ENCODE measurements at regions not wholly inside any gene's neighbourhood (a gene's known extent, or its start where the extent isn't known, plus 50 kb on each side); places are given as distances from the start of the nearest gene placed in this dataset.

DNA sequence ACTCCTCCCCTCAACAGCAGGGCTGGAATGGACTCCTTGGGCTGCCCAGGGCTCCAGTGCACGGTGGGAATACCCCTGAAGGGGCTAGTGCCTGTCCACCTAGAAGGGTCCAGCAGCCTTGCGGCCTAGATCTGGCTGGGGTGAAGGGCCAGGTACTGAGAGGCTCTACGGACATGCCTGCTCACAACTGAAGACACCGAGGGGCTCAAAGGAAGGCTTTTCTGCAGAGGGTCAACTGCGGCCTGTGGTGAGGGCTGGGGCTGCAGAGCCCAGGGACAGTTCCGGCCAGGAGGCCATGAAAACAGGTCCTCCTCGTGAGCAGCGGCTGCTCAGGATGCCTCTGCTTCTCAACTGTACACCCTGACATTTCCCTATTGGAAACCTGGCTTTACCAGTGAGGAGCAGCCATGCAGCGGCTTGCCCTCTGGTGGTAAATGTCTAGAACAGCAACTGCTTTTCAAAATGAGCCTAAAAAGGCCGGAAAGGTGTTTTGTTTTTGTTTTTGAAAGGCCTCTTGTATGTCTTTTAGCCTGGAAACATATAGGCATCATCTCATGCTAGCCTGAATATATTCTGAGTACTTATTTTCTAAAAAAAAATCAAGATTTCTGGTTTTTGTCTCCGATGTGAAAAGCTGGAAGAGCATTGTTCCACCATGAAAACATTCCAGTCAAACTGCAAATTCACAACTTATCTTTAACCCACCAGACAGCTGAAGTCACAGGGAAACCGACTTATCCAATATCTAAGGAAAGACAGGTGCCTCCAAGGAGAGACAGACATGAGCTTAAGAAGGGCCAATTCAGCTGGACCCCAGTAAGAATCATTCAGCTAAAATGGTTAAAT is 163.4 kb downstream of the KLF13 start:
- Mint-ChIP-seq H3K9me3 (ENCODE audit: unreplicated experiment) (peaks cover 7% of the 10 kb centered on the region), H3K4me3 (ENCODE audit: unreplicated experiment) (no peak overlapping the region), H3K27ac (ENCODE audit: unreplicated experiment) (no peak overlapping the region), H3K36me3 (ENCODE audit: low read depth, unreplicated experiment) (no peaks in the 10 kb centered on the region), H3K4me1 (ENCODE audit: low read depth, unreplicated experiment) (peaks cover 11% of the 10 kb centered on the region), H3K27me3 (ENCODE audit: low read depth, unreplicated experiment) (peaks cover 12% of the 10 kb centered on the region)
- no peaks in the 10 kb centered on the region for H4K20me1 ChIP-seq (ENCODE audit: insufficient read depth, low read length)
- DNase-seq (ENCODE audit: low read depth): peak; percentile 34
- no peaks in the 10 kb centered on the region for H3K36me3 ChIP-seq (ENCODE audit: insufficient read depth, low read length)
- no peak overlapping the region for H3K27ac ChIP-seq (ENCODE audit: low read depth, low read length)
- no peak for FAIRE-seq
- no peak overlapping the region for H3K4me3 ChIP-seq (ENCODE audit: insufficient read depth, low read depth, low read length)
- no peak for TF ChIP-seq EZH2 (IDR thresholded peaks at IDR 0.05; ENCODE audit: insufficient read depth, low read length)
- TF ChIP-seq, protein P1, sequence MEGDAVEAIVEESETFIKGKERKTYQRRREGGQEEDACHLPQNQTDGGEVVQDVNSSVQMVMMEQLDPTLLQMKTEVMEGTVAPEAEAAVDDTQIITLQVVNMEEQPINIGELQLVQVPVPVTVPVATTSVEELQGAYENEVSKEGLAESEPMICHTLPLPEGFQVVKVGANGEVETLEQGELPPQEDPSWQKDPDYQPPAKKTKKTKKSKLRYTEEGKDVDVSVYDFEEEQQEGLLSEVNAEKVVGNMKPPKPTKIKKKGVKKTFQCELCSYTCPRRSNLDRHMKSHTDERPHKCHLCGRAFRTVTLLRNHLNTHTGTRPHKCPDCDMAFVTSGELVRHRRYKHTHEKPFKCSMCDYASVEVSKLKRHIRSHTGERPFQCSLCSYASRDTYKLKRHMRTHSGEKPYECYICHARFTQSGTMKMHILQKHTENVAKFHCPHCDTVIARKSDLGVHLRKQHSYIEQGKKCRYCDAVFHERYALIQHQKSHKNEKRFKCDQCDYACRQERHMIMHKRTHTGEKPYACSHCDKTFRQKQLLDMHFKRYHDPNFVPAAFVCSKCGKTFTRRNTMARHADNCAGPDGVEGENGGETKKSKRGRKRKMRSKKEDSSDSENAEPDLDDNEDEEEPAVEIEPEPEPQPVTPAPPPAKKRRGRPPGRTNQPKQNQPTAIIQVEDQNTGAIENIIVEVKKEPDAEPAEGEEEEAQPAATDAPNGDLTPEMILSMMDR (IDR thresholded peaks at IDR 0.05; ENCODE audit: insufficient read depth, low read depth, low read length): peak; percentile 93
- no peaks in the 10 kb centered on the region for H3K27me3 ChIP-seq (ENCODE audit: insufficient read depth, low read length)
- H3K4me1 ChIP-seq (ENCODE audit: insufficient read depth, low read length): peaks cover 15% of the 10 kb centered on the region
- peak overlapping the region; percentile 12 for H2AFZ ChIP-seq (ENCODE audit: low read depth, low read length)
- H3K4me2 ChIP-seq (ENCODE audit: low read length): no peak overlapping the region
- H3K9me3 ChIP-seq (ENCODE audit: insufficient read depth, low read depth, low read length): no peaks in the 10 kb centered on the region
- no peak overlapping the region for H3K9ac ChIP-seq (ENCODE audit: low read length)
- H3K79me2 ChIP-seq (ENCODE audit: insufficient read depth, low read length): no peaks in the 10 kb centered on the region

DNA sequence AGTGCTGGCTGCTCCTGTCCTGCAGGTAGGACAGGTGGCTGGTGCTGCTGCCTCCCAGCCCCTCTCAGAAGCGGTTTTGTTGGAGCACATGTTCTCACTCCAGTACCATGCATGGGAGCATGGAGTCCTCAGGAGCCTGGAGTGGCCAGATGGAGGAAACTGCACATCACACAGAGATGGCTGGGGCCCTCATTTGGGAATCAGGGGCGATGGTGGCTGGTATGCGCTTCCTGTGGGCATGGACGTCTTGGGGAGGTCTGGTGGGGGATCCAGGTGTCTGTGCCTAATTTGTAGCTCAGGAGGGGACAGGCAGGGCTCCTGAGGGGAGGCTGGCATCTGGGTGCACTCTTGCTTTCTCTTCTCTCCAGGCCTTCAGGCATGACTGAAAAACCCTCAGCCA is 168.2 kb downstream of the KLF13 start:
- DNase-seq (ENCODE audit: low read depth) (no peak), FAIRE-seq (no peak)
- Histone ChIP-seq H3K4me2 (ENCODE audit: low read length) (no peak overlapping the region), H4K20me1 (ENCODE audit: insufficient read depth, low read length) (no peaks in the 10 kb centered on the region), H3K79me2 (ENCODE audit: insufficient read depth, low read length) (no peaks in the 10 kb centered on the region), H3K27me3 (ENCODE audit: insufficient read depth, low read length) (no peaks in the 10 kb centered on the region), H3K36me3 (ENCODE audit: insufficient read depth, low read length) (no peaks in the 10 kb centered on the region), H3K27ac (ENCODE audit: low read depth, low read length) (no peak overlapping the region), H3K9ac (ENCODE audit: low read length) (no peak overlapping the region), H3K9me3 (ENCODE audit: insufficient read depth, low read depth, low read length) (no peaks in the 10 kb centered on the region), H2AFZ (ENCODE audit: low read depth, low read length) (no peak overlapping the region), H3K4me3 (ENCODE audit: insufficient read depth, low read depth, low read length) (no peak overlapping the region), H3K4me1 (ENCODE audit: insufficient read depth, low read length) (no peaks in the 10 kb centered on the region)
- Mint-ChIP-seq H3K27ac (ENCODE audit: unreplicated experiment) (no peak overlapping the region), H3K36me3 (ENCODE audit: low read depth, unreplicated experiment) (no peaks in the 10 kb centered on the region), H3K4me3 (ENCODE audit: unreplicated experiment) (no peak overlapping the region), H3K27me3 (ENCODE audit: low read depth, unreplicated experiment) (no peaks in the 10 kb centered on the region), H3K4me1 (ENCODE audit: low read depth, unreplicated experiment) (no peaks in the 10 kb centered on the region), H3K9me3 (ENCODE audit: unreplicated experiment) (peaks cover 7% of the 10 kb centered on the region)
- TF ChIP-seq, protein P1 (IDR thresholded peaks at IDR 0.05; ENCODE audit: insufficient read depth, low read depth, low read length): no peak
- TF ChIP-seq EZH2 (IDR thresholded peaks at IDR 0.05; ENCODE audit: insufficient read depth, low read length): no peak

DNA sequence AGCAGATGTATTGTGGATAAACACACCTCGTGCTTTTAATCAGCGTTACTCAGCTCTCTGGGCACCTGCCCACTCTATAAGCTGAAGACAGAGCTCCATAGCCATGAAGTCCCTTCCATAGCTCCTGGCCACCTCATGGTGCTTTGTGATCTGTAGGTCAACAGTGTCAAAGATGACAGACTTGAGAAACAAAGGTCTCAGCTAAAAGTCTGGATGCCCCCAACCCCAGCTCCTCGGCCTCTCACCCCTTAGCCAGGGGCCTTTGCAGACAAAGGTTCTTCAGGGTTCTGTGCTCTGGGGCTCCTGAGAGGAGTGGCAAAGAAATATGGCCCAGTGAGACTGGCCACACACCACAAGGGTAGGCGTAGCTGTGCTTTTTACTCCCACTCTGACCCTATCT is 168.6 kb downstream of the KLF13 start:
- H3K9me3 Mint-ChIP-seq (ENCODE audit: unreplicated experiment): peaks cover 7% of the 10 kb centered on the region
- no peak overlapping the region for H3K4me3 Mint-ChIP-seq (ENCODE audit: unreplicated experiment)
- TF ChIP-seq, protein P1 (IDR thresholded peaks at IDR 0.05; ENCODE audit: insufficient read depth, low read depth, low read length): no peak
- no peak for TF ChIP-seq EZH2 (IDR thresholded peaks at IDR 0.05; ENCODE audit: insufficient read depth, low read length)
- H3K4me2 ChIP-seq (ENCODE audit: low read length): no peak overlapping the region
- no peaks in the 10 kb centered on the region for H3K36me3 Mint-ChIP-seq (ENCODE audit: low read depth, unreplicated experiment)
- peaks cover under 1% of the 10 kb centered on the region for H3K4me1 Mint-ChIP-seq (ENCODE audit: low read depth, unreplicated experiment)
- no peak overlapping the region for H3K27ac ChIP-seq (ENCODE audit: low read depth, low read length)
- H3K27ac Mint-ChIP-seq (ENCODE audit: unreplicated experiment): no peak overlapping the region
- H3K4me1 ChIP-seq (ENCODE audit: insufficient read depth, low read length): no peaks in the 10 kb centered on the region
- no peaks in the 10 kb centered on the region for H3K9me3 ChIP-seq (ENCODE audit: insufficient read depth, low read depth, low read length)
- no peak for FAIRE-seq
- H3K4me3 ChIP-seq (ENCODE audit: insufficient read depth, low read depth, low read length): no peak overlapping the region
- DNase-seq (ENCODE audit: low read depth): no peak
- no peaks in the 10 kb centered on the region for H3K27me3 Mint-ChIP-seq (ENCODE audit: low read depth, unreplicated experiment)
- H2AFZ ChIP-seq (ENCODE audit: low read depth, low read length): no peak overlapping the region
- no peaks in the 10 kb centered on the region for H3K79me2 ChIP-seq (ENCODE audit: insufficient read depth, low read length)
- H3K27me3 ChIP-seq (ENCODE audit: insufficient read depth, low read length): no peaks in the 10 kb centered on the region
- H3K36me3 ChIP-seq (ENCODE audit: insufficient read depth, low read length): no peaks in the 10 kb centered on the region
- H4K20me1 ChIP-seq (ENCODE audit: insufficient read depth, low read length): no peaks in the 10 kb centered on the region
- H3K9ac ChIP-seq (ENCODE audit: low read length): no peak overlapping the region
